HAP-1 (cell line): ENCODE measurements at regions not wholly inside any gene's neighbourhood (a gene's known extent, or its start where the extent isn't known, plus 50 kb on each side); places are given as distances from the start of the nearest gene placed in this dataset.
A peak's percentile ranks its signal among the peaks of the same experiment; 100 is the strongest.

Source experiments
- DNase-seq, 2 experiments: peaks; one replicate each; pipeline ENCODE4 v3.0.0-alpha.2; 2016 to 2020; ENCODE audit warnings: low spot score in 2 of 2
- H3K27me3 ChIP-seq: fragments of 250-450 bp; sonication (Bioruptor Pico); 2 replicates; pipeline ENCODE4 v1.5.1; 2020; ENCODE audit warnings: low read depth, mild to moderate bottlenecking, moderate library complexity
- H3K36me3 ChIP-seq: fragments of 250-450 bp; sonication (Bioruptor Pico); replicated peaks from 2 replicates; pipeline ENCODE4 v1.5.1; 2020; ENCODE audit warnings: mild to moderate bottlenecking
- H3K4me1 ChIP-seq: fragments of 250-450 bp; sonication (Bioruptor Pico); 2 replicates; pipeline ENCODE4 v1.5.1; 2020; ENCODE audit warnings: mild to moderate bottlenecking
- H3K4me3 ChIP-seq: fragments of 250-450 bp; sonication (Bioruptor Pico); 2 replicates; pipeline ENCODE4 v1.5.1; 2020; ENCODE audit warnings: mild to moderate bottlenecking, moderate library complexity
- H3K9me3 ChIP-seq: fragments of 250-450 bp; sonication (Bioruptor Pico); 2 replicates; pipeline ENCODE4 v1.5.1; 2020; ENCODE audit warnings: mild to moderate bottlenecking, moderate library complexity
- in situ Hi-C: fragments of 300-500 bp; cut with MboI; formaldehyde crosslinking; loops from 3 replicates; pipeline ENCODE4 v1.14.3; 2020; ENCODE audit warnings: low sequenced_read_pairs, inconsistent platforms, mixed read lengths

GRCh38 chr2:182565911-182566567 lies 139.2 kb upstream of the PDE1A start:
- in situ Hi-C loops = no loop called here
- no peak overlapping the region for H3K4me3 ChIP-seq
- 0 out of 2 replicates have a peak, but pooled peaks cover 2% of the 10 kb centered on the region for H3K27me3 ChIP-seq
- no peaks in the 10 kb centered on the region for H3K4me1 ChIP-seq
- no peaks in the 10 kb centered on the region for H3K9me3 ChIP-seq
- DNase-seq = no peak
- H3K36me3 ChIP-seq = no peaks in the 10 kb centered on the region

- H3K27me3 ChIP-seq = no peaks in the 10 kb centered on the region; the same call in 1 of the 2 replicates
- H3K9me3 ChIP-seq = no peaks in the 10 kb centered on the region
- DNase-seq = no peak
- no peaks in the 10 kb centered on the region for H3K4me1 ChIP-seq
- no peak overlapping the region for H3K4me3 ChIP-seq
- in situ Hi-C loops = no loop called here
- no peaks in the 10 kb centered on the region for H3K36me3 ChIP-seq
These were observed 142.5 kb upstream of the DNAJC10 start for GRCh38 chr2:182573553-182573952.

GRCh38 chr2:182577816-182578215 lies 138.2 kb upstream of the DNAJC10 start:
- Histone ChIP-seq H3K4me1 (no peaks in the 10 kb centered on the region), H3K9me3 (no peaks in the 10 kb centered on the region), H3K27me3 (peaks cover 2% of the 10 kb centered on the region; the same call in 1 of the 2 replicates), H3K4me3 (no peak overlapping the region), H3K36me3 (no peaks in the 10 kb centered on the region)
- no peak for DNase-seq
- in situ Hi-C loops = no loop called here

GRCh38 chr2:182581196-182581935 lies 134.7 kb upstream of the DNAJC10 start:
- H3K4me3 ChIP-seq = no peak overlapping the region
- in situ Hi-C loops = no loop called here
- H3K36me3 ChIP-seq = no peaks in the 10 kb centered on the region
- peaks cover 2% of the 10 kb centered on the region; the same call in 1 of the 2 replicates for H3K27me3 ChIP-seq
- H3K9me3 ChIP-seq = no peaks in the 10 kb centered on the region
- H3K4me1 ChIP-seq = no peaks in the 10 kb centered on the region
- DNase-seq = no peak

GRCh38 chr2:182584462-182584861 lies 131.6 kb upstream of the DNAJC10 start:
- no peaks in the 10 kb centered on the region for H3K4me1 ChIP-seq
- no peaks in the 10 kb centered on the region for H3K36me3 ChIP-seq
- DNase-seq = no peak
- H3K4me3 ChIP-seq = no peak overlapping the region
- H3K27me3 ChIP-seq = peaks cover 2% of the 10 kb centered on the region; the same call in 1 of the 2 replicates
- in situ Hi-C loops = no loop called here
- no peaks in the 10 kb centered on the region for H3K9me3 ChIP-seq

- Histone ChIP-seq H3K36me3 (no peaks in the 10 kb centered on the region), H3K27me3 (no peaks in the 10 kb centered on the region), H3K4me3 (no peak overlapping the region), H3K9me3 (no peaks in the 10 kb centered on the region), H3K4me1 (no peaks in the 10 kb centered on the region)
- no peak for DNase-seq
- in situ Hi-C loops = no loop called here
These were observed 131.1 kb upstream of the DNAJC10 start for GRCh38 chr2:182585001-182585400.

- no peaks in the 10 kb centered on the region for H3K27me3 ChIP-seq
- in situ Hi-C loops = no loop called here
- no peak overlapping the region for H3K4me3 ChIP-seq
- H3K4me1 ChIP-seq = no peaks in the 10 kb centered on the region
- H3K36me3 ChIP-seq = no peaks in the 10 kb centered on the region
- no peaks in the 10 kb centered on the region for H3K9me3 ChIP-seq
- DNase-seq = no peak
These were observed 130.6 kb upstream of the DNAJC10 start for GRCh38 chr2:182585430-182585829.

- in situ Hi-C loops = no loop called here
- no peaks in the 10 kb centered on the region for H3K4me1 ChIP-seq
- H3K9me3 ChIP-seq = no peaks in the 10 kb centered on the region
- no peak for DNase-seq
- no peaks in the 10 kb centered on the region for H3K36me3 ChIP-seq
- H3K27me3 ChIP-seq = no peaks in the 10 kb centered on the region
- no peak overlapping the region for H3K4me3 ChIP-seq
These were observed 129.6 kb upstream of the DNAJC10 start for GRCh38 chr2:182586426-182586825.

GRCh38 chr2:182587831-182588230 lies 128.2 kb upstream of the DNAJC10 start:
- Histone ChIP-seq H3K4me1 (peaks cover 5% of the 10 kb centered on the region), H3K27me3 (no peaks in the 10 kb centered on the region), H3K4me3 (no peak overlapping the region), H3K36me3 (no peaks in the 10 kb centered on the region), H3K9me3 (no peaks in the 10 kb centered on the region)
- DNase-seq = no peak
- in situ Hi-C loops = no loop called here

GRCh38 chr2:182589121-182589520 lies 126.9 kb upstream of the DNAJC10 start:
- no peaks in the 10 kb centered on the region for H3K9me3 ChIP-seq
- in situ Hi-C loops = no loop called here

GRCh38 chr2:182591774-182592173 lies 124.3 kb upstream of the DNAJC10 start:
- Histone ChIP-seq H3K27me3 (no peaks in the 10 kb centered on the region), H3K9me3 (no peaks in the 10 kb centered on the region), H3K4me1 (peaks cover 27% of the 10 kb centered on the region), H3K4me3 (no peak overlapping the region), H3K36me3 (no peaks in the 10 kb centered on the region)
- no peak for DNase-seq
- in situ Hi-C loops = no loop called here

More at GRCh38 chr2:182589121-182589520, 126.9 kb upstream of the DNAJC10 start:
- no peak overlapping the region for H3K4me3 ChIP-seq
- H3K36me3 ChIP-seq = no peaks in the 10 kb centered on the region
- H3K4me1 ChIP-seq = peaks cover 15% of the 10 kb centered on the region
- no peaks in the 10 kb centered on the region for H3K27me3 ChIP-seq
- no peak for DNase-seq

GRCh38 chr2:182592691-182593393 lies 123.2 kb upstream of the DNAJC10 start:
- Histone ChIP-seq H3K27me3 (no peaks in the 10 kb centered on the region), H3K9me3 (no peaks in the 10 kb centered on the region), H3K36me3 (no peaks in the 10 kb centered on the region), H3K4me1 (peaks cover 27% of the 10 kb centered on the region), H3K4me3 (no peak overlapping the region)
- DNase-seq = no peak
- in situ Hi-C loops = no loop called here

- Histone ChIP-seq H3K4me3 (no peak overlapping the region), H3K4me1 (peaks cover 27% of the 10 kb centered on the region), H3K9me3 (no peaks in the 10 kb centered on the region), H3K36me3 (no peaks in the 10 kb centered on the region), H3K27me3 (no peaks in the 10 kb centered on the region)
- DNase-seq = peak; percentile 21 to 22
- in situ Hi-C loops = no loop called here
These were observed 122.6 kb upstream of the DNAJC10 start for GRCh38 chr2:182593394-182593975.
